Fibroblast of lung (primary cell): ENCODE measurements at regions not wholly inside any gene's neighbourhood (a gene's known extent, or its start where the extent isn't known, plus 50 kb on each side); places are given as distances from the start of the nearest gene placed in this dataset.

Experiments
- DNase-seq, 2 donors: peaks; one replicate each; pipeline versions ENCODE4 v3.0.0 to v3.0.0-alpha.2; 2010; ENCODE audit warnings: low read depth in 2 of 2
- H2AFZ ChIP-seq: 2 replicates; pipeline ENCODE4 v1.5.1; 2012; ENCODE audit warnings: low read length, control low read depth, inconsistent platforms
- H3K27ac ChIP-seq: 2 replicates; pipeline ENCODE4 v1.5.1; 2011; ENCODE audit warnings: low read length, control low read depth; ENCODE audit not compliant: insufficient read depth
- H3K27me3 ChIP-seq: 2 replicates; pipeline ENCODE4 v1.5.1; 2011; ENCODE audit warnings: mild to moderate bottlenecking, low read length; ENCODE audit not compliant: control insufficient read depth, insufficient read depth
- H3K36me3 ChIP-seq: 2 replicates; pipeline ENCODE4 v1.5.1; 2011; ENCODE audit warnings: low read length; ENCODE audit not compliant: control insufficient read depth, insufficient read depth
- H3K4me1 ChIP-seq: 2 replicates; pipeline ENCODE4 v1.5.1; 2011; ENCODE audit warnings: low read length; ENCODE audit not compliant: control insufficient read depth, insufficient read depth; ENCODE audit errors: extremely low read depth
- H3K4me2 ChIP-seq: 2 replicates; pipeline ENCODE4 v1.5.1; 2011; ENCODE audit warnings: low read length, control low read depth; ENCODE audit not compliant: insufficient read depth; ENCODE audit errors: extremely low read depth
- H3K4me3 ChIP-seq, 4 experiments: fragments of 200-600 bp in 1 of 4; sonication (generic) in 1 of 4; replicated peaks in 1 of 4; 2 replicates each; pipeline ENCODE4 v1.5.1; 2011 to 2016; ENCODE audit warnings: low read length in 4 of 4, low read depth in 3 of 4, mild to moderate bottlenecking in 3 of 4, control low read depth in 2 of 4, inconsistent platforms in 1 of 4, mixed read lengths in 1 of 4; ENCODE audit not compliant: insufficient read depth in 1 of 4; ENCODE audit errors: control extremely low read depth in 1 of 4
- H3K79me2 ChIP-seq: 2 replicates; pipeline ENCODE4 v1.5.1; 2012; ENCODE audit warnings: mild to moderate bottlenecking, low read length, inconsistent platforms; ENCODE audit not compliant: control insufficient read depth, insufficient read depth
- H3K9ac ChIP-seq: 2 replicates; pipeline ENCODE4 v1.5.1; 2011; ENCODE audit warnings: mild to moderate bottlenecking, low read length, control low read depth; ENCODE audit not compliant: insufficient read depth
- H3K9me3 ChIP-seq: 2 replicates; pipeline ENCODE4 v1.5.1; 2012; ENCODE audit warnings: low read depth, low read length; ENCODE audit not compliant: control insufficient read depth, insufficient read depth
- H4K20me1 ChIP-seq: 2 replicates; pipeline ENCODE4 v1.5.1; 2011; ENCODE audit warnings: low read length; ENCODE audit not compliant: control insufficient read depth, insufficient read depth; ENCODE audit errors: extremely low read depth
- EZH2 ChIP-seq: IDR thresholded peaks from 2 replicates; pipeline ENCODE4 v1.5.1; 2012; ENCODE audit warnings: low read length, control low read depth, mild to moderate bottlenecking; ENCODE audit errors: missing control alignments
- TF ChIP-seq, protein P1 (sequence below), 2 donors: IDR thresholded peaks in 1 of 2; conservative IDR thresholded peaks in 1 of 2; 1 replicate in 1 of 2; 2 replicates in 1 of 2; pipeline ENCODE4 v1.5.1; 2011 to 2012; ENCODE audit warnings: low read length in 2 of 2, control low read depth in 1 of 2, inconsistent platforms in 1 of 2, low read depth in 1 of 2, mild to moderate bottlenecking in 1 of 2

DNA sequence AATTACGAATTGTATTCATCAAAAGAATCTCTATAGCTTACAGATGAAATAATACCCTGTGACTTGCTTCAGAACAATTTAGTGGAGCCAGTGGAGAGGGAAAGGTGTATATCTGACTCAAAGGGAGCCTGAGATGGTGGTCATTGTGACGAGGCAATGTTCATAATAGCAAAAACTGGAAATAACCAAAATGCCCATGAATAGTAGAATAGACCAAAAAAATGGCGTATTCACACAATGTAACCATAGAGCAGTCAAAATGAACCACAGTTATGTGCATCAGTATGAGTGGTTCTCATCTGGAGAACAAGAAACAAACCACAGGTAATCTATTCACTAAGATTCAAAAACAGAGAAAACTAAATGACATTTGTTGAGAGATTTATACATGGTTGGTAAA is 125.3 kb upstream of the CLNK start:
- no peaks in the 10 kb centered on the region for H4K20me1 ChIP-seq
- no peak overlapping the region for H3K4me3 ChIP-seq

DNA sequence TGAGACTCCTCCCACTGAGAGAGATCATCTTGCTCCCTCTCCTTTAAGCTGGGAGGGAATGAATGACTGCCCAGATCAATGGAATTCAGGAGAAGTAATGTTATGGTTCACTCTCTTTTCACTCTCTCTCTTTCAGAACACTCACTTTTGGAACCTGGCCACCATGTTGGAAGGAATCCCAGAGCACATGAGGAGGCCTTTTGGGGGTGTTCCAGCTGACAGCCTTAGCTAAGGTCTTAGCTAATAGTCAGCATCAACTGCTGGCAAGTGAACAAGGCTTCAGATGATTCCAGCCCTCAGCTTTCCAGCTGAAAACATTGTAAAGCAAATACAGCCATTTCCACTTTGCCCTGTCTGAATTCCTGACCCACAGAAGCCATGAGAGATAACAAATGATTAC is 124.0 kb upstream of the CLNK start:
- DNase-seq: peak; percentile 91 to 94
- Histone ChIP-seq H3K9ac (no peak overlapping the region), H3K27me3 (no peaks in the 10 kb centered on the region)

More for the DNA sequence above, 125.3 kb upstream of the CLNK start:
- Histone ChIP-seq H3K36me3 (no peaks in the 10 kb centered on the region), H3K9ac (no peak overlapping the region), H3K4me1 (no peaks in the 10 kb centered on the region), H3K4me2 (no peak overlapping the region), H3K79me2 (no peaks in the 10 kb centered on the region), H3K27me3 (no peaks in the 10 kb centered on the region), H3K9me3 (no peaks in the 10 kb centered on the region), H3K27ac (no peak overlapping the region), H2AFZ (no peak overlapping the region)
- DNase-seq: peak in 1 of 2 donors; percentile 49
- TF ChIP-seq, protein P1, sequence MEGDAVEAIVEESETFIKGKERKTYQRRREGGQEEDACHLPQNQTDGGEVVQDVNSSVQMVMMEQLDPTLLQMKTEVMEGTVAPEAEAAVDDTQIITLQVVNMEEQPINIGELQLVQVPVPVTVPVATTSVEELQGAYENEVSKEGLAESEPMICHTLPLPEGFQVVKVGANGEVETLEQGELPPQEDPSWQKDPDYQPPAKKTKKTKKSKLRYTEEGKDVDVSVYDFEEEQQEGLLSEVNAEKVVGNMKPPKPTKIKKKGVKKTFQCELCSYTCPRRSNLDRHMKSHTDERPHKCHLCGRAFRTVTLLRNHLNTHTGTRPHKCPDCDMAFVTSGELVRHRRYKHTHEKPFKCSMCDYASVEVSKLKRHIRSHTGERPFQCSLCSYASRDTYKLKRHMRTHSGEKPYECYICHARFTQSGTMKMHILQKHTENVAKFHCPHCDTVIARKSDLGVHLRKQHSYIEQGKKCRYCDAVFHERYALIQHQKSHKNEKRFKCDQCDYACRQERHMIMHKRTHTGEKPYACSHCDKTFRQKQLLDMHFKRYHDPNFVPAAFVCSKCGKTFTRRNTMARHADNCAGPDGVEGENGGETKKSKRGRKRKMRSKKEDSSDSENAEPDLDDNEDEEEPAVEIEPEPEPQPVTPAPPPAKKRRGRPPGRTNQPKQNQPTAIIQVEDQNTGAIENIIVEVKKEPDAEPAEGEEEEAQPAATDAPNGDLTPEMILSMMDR (conservative IDR thresholded peaks at IDR 0.05 in 1 of 2, IDR thresholded peaks at IDR 0.05 in 1 of 2; ENCODE audit: low read depth in 1 of 2, low read length in 2 of 2): no peak
- no peak for TF ChIP-seq EZH2

DNA sequence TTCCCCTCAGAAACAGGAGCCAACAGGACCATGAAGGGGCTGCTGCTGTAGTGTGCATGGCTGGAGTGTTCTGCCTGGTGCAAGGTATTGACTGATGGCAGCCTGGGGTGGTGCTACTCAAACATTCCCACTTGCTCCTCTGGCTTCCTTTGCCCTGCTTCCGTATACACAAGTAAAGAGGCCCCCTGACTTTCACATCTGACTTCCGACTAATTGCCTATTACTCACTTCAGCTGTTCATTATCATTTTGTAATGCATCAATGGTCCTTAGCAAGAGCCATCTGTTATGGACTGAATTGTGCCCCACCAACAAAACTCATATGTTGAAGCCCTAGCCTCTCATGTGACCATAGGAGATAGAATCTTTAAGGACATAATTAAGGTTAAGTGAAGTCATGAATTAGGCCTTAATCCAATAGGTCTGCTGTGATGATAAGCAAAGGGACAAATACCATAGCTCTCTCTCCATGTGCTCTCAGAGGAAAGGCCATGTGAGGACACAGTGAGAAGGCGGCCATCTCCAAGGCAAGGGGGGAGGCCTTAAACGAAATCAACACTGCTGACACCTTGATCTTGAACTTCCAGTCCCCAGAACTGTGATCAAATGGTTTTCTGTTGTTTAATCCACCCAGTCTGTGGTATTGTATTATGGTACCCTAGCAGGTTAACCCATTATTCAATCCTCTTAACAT is 122.5 kb upstream of the CLNK start:
- no peak overlapping the region for H3K4me3 ChIP-seq
- H3K4me1 ChIP-seq: no peaks in the 10 kb centered on the region
- no peak for TF ChIP-seq EZH2
- TF ChIP-seq, protein P1 (conservative IDR thresholded peaks at IDR 0.05 in 1 of 2, IDR thresholded peaks at IDR 0.05 in 1 of 2; ENCODE audit: low read depth in 1 of 2, low read length in 2 of 2): no peak

More for the DNA sequence above, 124.0 kb upstream of the CLNK start:
- Histone ChIP-seq H2AFZ (no peak overlapping the region), H4K20me1 (no peaks in the 10 kb centered on the region), H3K27ac (no peak overlapping the region), H3K79me2 (no peaks in the 10 kb centered on the region), H3K4me2 (no peak overlapping the region), H3K4me3 (no peak overlapping the region), H3K4me1 (no peaks in the 10 kb centered on the region), H3K36me3 (no peaks in the 10 kb centered on the region), H3K9me3 (no peaks in the 10 kb centered on the region)
- TF ChIP-seq, protein P1 (conservative IDR thresholded peaks at IDR 0.05 in 1 of 2, IDR thresholded peaks at IDR 0.05 in 1 of 2; ENCODE audit: low read depth in 1 of 2, low read length in 2 of 2): no peak
- no peak for TF ChIP-seq EZH2

More for the DNA sequence above, 122.5 kb upstream of the CLNK start:
- H3K27me3 ChIP-seq: no peaks in the 10 kb centered on the region
- no peak overlapping the region for H3K4me2 ChIP-seq
- H2AFZ ChIP-seq: no peak overlapping the region
- no peaks in the 10 kb centered on the region for H3K9me3 ChIP-seq
- no peaks in the 10 kb centered on the region for H4K20me1 ChIP-seq
- H3K79me2 ChIP-seq: no peaks in the 10 kb centered on the region
- H3K9ac ChIP-seq: no peak overlapping the region
- no peak overlapping the region for H3K27ac ChIP-seq
- no peak for DNase-seq
- no peaks in the 10 kb centered on the region for H3K36me3 ChIP-seq
